IMR-90 (cell line): ENCODE measurements at regions not wholly inside any gene's neighbourhood (a gene's known extent, or its start where the extent isn't known, plus 50 kb on each side); places are given as distances from the start of the nearest gene placed in this dataset.

ENCODE experiments used
- ATAC-seq: fragments of 200-7000 bp; cut with Tn5 transposase; 2 replicates; pipeline ENCODE4 v1.9.1; 2020; ENCODE audit warnings: low read depth, mild to moderate bottlenecking, moderate library complexity
- BruUV-seq: library from RNA; stranded (reverse); fragments of 400-500 nt; replicated peaks from 2 replicates; lab custom pipeline; 2021; lab: Mats Ljungman, UMichigan
- CTCF ChIA-PET: fragments of 300-600 bp; formaldehyde crosslinking; extraction: SDS; loops from one replicate; lab custom pipeline; 2021; ENCODE audit warnings: antibody characterized with exemption; lab: Yijun Ruan, JAX
- POLR2A ChIA-PET: fragments of 300-600 bp; sonication (Branson Sonifier 250); formaldehyde crosslinking; loops from one replicate; lab custom pipeline; 2022; ENCODE audit warnings: antibody characterized with exemption; ENCODE audit not compliant: unreplicated experiment; lab: Charles Lee
- DNase-seq: peaks from one replicate; pipeline ENCODE4 v3.0.0; 2013
- H2AFZ ChIP-seq: replicated peaks from 2 replicates; pipeline ENCODE3; 2013; ENCODE audit warnings: low read length, mild to moderate bottlenecking; ENCODE audit not compliant: poor library complexity
- H2AK5ac ChIP-seq: 2 replicates; pipeline ENCODE4 v1.6.1; 2013; ENCODE audit warnings: low read depth, low read length, inconsistent platforms
- H2AK9ac ChIP-seq: replicated peaks from 2 replicates; pipeline ENCODE3; 2013; ENCODE audit warnings: mild to moderate bottlenecking, low read depth, low read length, moderate library complexity; ENCODE audit not compliant: poor library complexity
- H2BK120ac ChIP-seq: 2 replicates; pipeline ENCODE4 v1.6.1; 2013; ENCODE audit warnings: low read depth, low read length, inconsistent platforms
- H2BK15ac ChIP-seq: 3 replicates; pipeline ENCODE4 v1.6.1; 2013; ENCODE audit warnings: low read depth, low read length, inconsistent platforms
- H2BK20ac ChIP-seq: 2 replicates; pipeline ENCODE4 v1.6.1; 2013; ENCODE audit warnings: low read depth, mild to moderate bottlenecking, inconsistent platforms, low read length, moderate library complexity
- H2BK5ac ChIP-seq: 2 replicates; pipeline ENCODE4 v1.6.1; 2013; ENCODE audit warnings: mild to moderate bottlenecking, low read depth, low read length, inconsistent platforms; ENCODE audit not compliant: poor library complexity, severe bottlenecking
- H3K14ac ChIP-seq: replicated peaks from 2 replicates; pipeline ENCODE4 v1.6.1; 2013; ENCODE audit warnings: low read depth, low read length, inconsistent platforms
- H3K18ac ChIP-seq: 2 replicates; pipeline ENCODE4 v1.6.1; 2013; ENCODE audit warnings: low read depth, low read length, control low read depth
- H3K23ac ChIP-seq: 2 replicates; pipeline ENCODE4 v1.6.1; 2013; ENCODE audit warnings: low read depth, low read length, inconsistent platforms
- H3K27ac ChIP-seq: 2 replicates; pipeline ENCODE4 v1.5.1; 2013; ENCODE audit warnings: mild to moderate bottlenecking, control low read depth, low read length; ENCODE audit not compliant: insufficient read depth
- H3K27me3 ChIP-seq: 2 replicates; pipeline ENCODE4 v1.6.1; 2013; ENCODE audit warnings: low read length; ENCODE audit not compliant: control insufficient read depth, insufficient read depth
- H3K36me3 ChIP-seq: 2 replicates; pipeline ENCODE4 v1.6.1; 2013; ENCODE audit warnings: low read length, mixed read lengths; ENCODE audit not compliant: control insufficient read depth, insufficient read depth
- H3K4ac ChIP-seq: 2 replicates; pipeline ENCODE4 v1.6.1; 2013; ENCODE audit warnings: low read depth, low read length, inconsistent platforms
- H3K4me1 ChIP-seq: 2 replicates; pipeline ENCODE4 v1.6.1; 2013; ENCODE audit warnings: low read length, mixed read lengths; ENCODE audit not compliant: control insufficient read depth, insufficient read depth
- H3K4me2 ChIP-seq: 2 replicates; pipeline ENCODE4 v1.6.1; 2013; ENCODE audit warnings: low read depth, mild to moderate bottlenecking, control low read depth, low read length, moderate library complexity
- H3K4me3 ChIP-seq: 2 replicates; pipeline ENCODE4 v1.5.1; 2013; ENCODE audit warnings: low read depth, mild to moderate bottlenecking, control low read depth, low read length, moderate library complexity; ENCODE audit not compliant: insufficient read depth
- H3K56ac ChIP-seq: 2 replicates; pipeline ENCODE4 v1.6.1; 2013; ENCODE audit warnings: low read length, inconsistent platforms; ENCODE audit not compliant: insufficient read depth; ENCODE audit errors: extremely low read depth
- H3K79me1 ChIP-seq, 2 experiments: 2 replicates each; pipeline ENCODE4 v1.6.1; 2013; ENCODE audit warnings: low read length in 2 of 2, inconsistent platforms in 1 of 2, low read depth in 1 of 2
- H3K9ac ChIP-seq: 2 replicates; pipeline ENCODE4 v1.6.1; 2013; ENCODE audit warnings: low read depth, low read length, control low read depth
- H3K9me1 ChIP-seq: 2 replicates; pipeline ENCODE4 v1.6.1; 2013; ENCODE audit warnings: low read length, inconsistent platforms; ENCODE audit not compliant: insufficient read depth
- H3K9me3 ChIP-seq: 2 replicates; pipeline ENCODE4 v1.6.1; 2013; ENCODE audit warnings: low read length; ENCODE audit not compliant: control insufficient read depth, insufficient read depth
- H4K20me1 ChIP-seq: 2 replicates; pipeline ENCODE4 v1.6.1; 2013; ENCODE audit warnings: low read length, inconsistent platforms; ENCODE audit not compliant: insufficient read depth
- H4K5ac ChIP-seq: 2 replicates; pipeline ENCODE4 v1.6.1; 2013; ENCODE audit warnings: mild to moderate bottlenecking, low read depth, low read length, control low read depth
- H4K8ac ChIP-seq, 2 experiments: 2 replicates each; pipeline ENCODE4 v1.6.1; 2013; ENCODE audit warnings: low read depth in 2 of 2, low read length in 2 of 2, control low read depth in 1 of 2, inconsistent platforms in 1 of 2
- H4K91ac ChIP-seq: 2 replicates; pipeline ENCODE4 v1.6.1; 2013; ENCODE audit warnings: low read depth, low read length, inconsistent platforms; ENCODE audit not compliant: insufficient read depth
- CHD1 ChIP-seq: IDR thresholded peaks from 2 replicates; pipeline ENCODE4 v1.6.1; 2012; ENCODE audit warnings: low read depth, low read length, improper control_type of control experiment
- MAFK ChIP-seq: IDR thresholded peaks from 2 replicates; pipeline ENCODE4 v1.6.1; 2012; ENCODE audit warnings: low read depth, low read length, improper control_type of control experiment
- MXI1 ChIP-seq: IDR thresholded peaks from 2 replicates; pipeline ENCODE4 v1.6.1; 2012; ENCODE audit warnings: low read depth, mild to moderate bottlenecking, low read length, moderate library complexity, borderline replicate concordance
- SMC3 ChIP-seq: fragments of 150-350 bp; IDR thresholded peaks from 2 replicates; pipeline ENCODE4 v1.6.1; 2016; ENCODE audit warnings: low read depth, mild to moderate bottlenecking, antibody characterized with exemption, low read length, moderate library complexity
- WGBS, 2 experiments: methylation state at CpG; one replicate each; pipeline versions ENCODE4 v1.1.5 to v1.1.7; 2013; ENCODE audit warnings: missing lambda C conversion rate in 2 of 2; ENCODE audit not compliant: insufficient read length in 1 of 2; ENCODE audit errors: extremely low coverage in 2 of 2; 5-methylcytosine and 5-hydroxymethylcytosine counted together
- dilution Hi-C: fragments of 300-500 bp; cut with HindIII; formaldehyde crosslinking; loops from one replicate; pipeline ENCODE4 v1.14.3; 2018; ENCODE audit warnings: low sequenced_read_pairs; ENCODE audit not compliant: unreplicated experiment
- in situ Hi-C: fragments of 300-500 bp; cut with MboI; formaldehyde crosslinking; loops from 3 replicates; pipeline ENCODE4 v1.14.3; 2019; ENCODE audit warnings: low sequenced_read_pairs, inconsistent platforms, mixed read lengths
- intact Hi-C: fragments of 100-400 bp; cut with micrococcal nuclease; formaldehyde crosslinking; loops from 2 replicates; pipeline ENCODE4 v1.10.0; 2022

DNA sequence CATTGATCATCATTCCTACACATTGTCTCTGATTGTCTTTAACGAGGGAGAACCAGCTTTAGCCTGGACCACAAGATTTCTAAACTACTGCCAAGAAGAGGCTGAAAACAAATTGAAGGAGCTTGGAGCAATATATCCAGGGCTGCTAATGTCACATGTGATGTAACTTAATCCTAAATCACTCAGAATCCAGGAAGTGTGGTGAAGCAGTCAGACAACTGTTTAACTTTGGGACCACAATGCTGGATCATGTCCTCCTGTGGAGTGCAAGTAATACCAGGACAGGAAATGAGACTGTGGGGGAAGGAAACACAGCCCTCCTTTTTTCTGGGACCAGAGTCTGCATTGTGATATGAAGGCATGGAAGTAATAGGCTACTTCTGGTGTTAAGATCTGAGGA lies 430.2 kb downstream of the KCTD12 start:
- Histone ChIP-seq H3K79me1 (no peaks in the 10 kb centered on the region), H3K23ac (peak overlapping the region; percentile 57; the same call in 1 of the 2 replicates), H3K4me3 (no peak overlapping the region), H2BK5ac (peak overlapping the region; percentile 35), H2AK9ac (no peak overlapping the region), H2AFZ (peak overlapping the region; percentile 28), H3K56ac (no peak overlapping the region), H3K36me3 (no peaks in the 10 kb centered on the region), H3K4ac (peak overlapping the region; percentile 82), H4K5ac (peak overlapping the region; percentile 52), H3K14ac (peak overlapping the region; percentile 65), H3K27me3 (no peaks in the 10 kb centered on the region), H2BK15ac (peak overlapping the region; percentile 45; the same call in 1 of the 3 replicates), H2BK120ac (peak overlapping the region; percentile 83), H4K8ac (peak overlapping the region; percentile 13 to 82; a peak in 2 of 4 replicates), H3K9ac (no peak overlapping the region), H3K27ac (peak overlapping the region; percentile 68; the same call in 1 of the 2 replicates), H4K91ac (peak overlapping the region; percentile 70), H3K4me1 (peaks cover 8% of the 10 kb centered on the region), H3K4me2 (peak overlapping the region; percentile 1; the same call in 1 of the 2 replicates), H3K9me1 (0 out of 2 replicates have a peak, but pooled peaks cover 3% of the 10 kb centered on the region), H2AK5ac (no peak overlapping the region; the same call in 1 of the 2 replicates), H4K20me1 (no peaks in the 10 kb centered on the region), H2BK20ac (peak overlapping the region; percentile 95), H3K9me3 (peaks cover 2% of the 10 kb centered on the region; the same call in 1 of the 2 replicates), H3K18ac (peak overlapping the region; percentile 92)
- CTCF ChIA-PET: interaction anchor here (0.6 to 1.0 kb wide), 3 partner anchors 18 to 191 kb away, joined by 3 to 4 read pairs (median 3); no protein-coding TSS in a partner anchor
- WGBS, 2 experiments: no CpG with 5 or more reads among the region's 1 CpG
- no TSS peak for BruUV-seq
- ATAC-seq: peak; percentile 88
- TF ChIP-seq CHD1 (no peak), MAFK (no peak), MXI1 (no peak), SMC3 (no peak)
- in situ Hi-C loops (loop anchor here (25.0 kb wide), 1 partner anchor 894 kb away; no protein-coding TSS in a partner anchor), dilution Hi-C loops (no loop called here), intact Hi-C loops (no loop called here)
- POLR2A ChIA-PET: no interaction called here
- peak; percentile 78 for DNase-seq
